Type B pancreatic cell (in vitro differentiated cells): ENCODE measurements at regions not wholly inside any gene's neighbourhood (a gene's known extent, or its start where the extent isn't known, plus 50 kb on each side); places are given as distances from the start of the nearest gene placed in this dataset.

Experiments
- DNase-seq: peaks from one replicate; pipeline ENCODE4 v3.0.0; 2021; ENCODE audit warnings: mixed read lengths; ENCODE audit not compliant: unreplicated experiment; ENCODE audit errors: extremely low spot score
- H3K27ac Mint-ChIP-seq: 2 replicates; pipeline ENCODE4 v1.8.0; 2021; ENCODE audit warnings: mild to moderate bottlenecking, mixed read lengths
- H3K27me3 Mint-ChIP-seq: 2 replicates; pipeline ENCODE4 v1.8.0; 2021; ENCODE audit warnings: mixed read lengths
- H3K36me3 Mint-ChIP-seq: 2 replicates; pipeline ENCODE4 v1.8.0; 2021; ENCODE audit warnings: mixed read lengths
- H3K4me1 Mint-ChIP-seq: one replicate; pipeline ENCODE4 v1.8.0; 2021; ENCODE audit warnings: mixed read lengths; ENCODE audit not compliant: unreplicated experiment
- H3K4me3 Mint-ChIP-seq: 2 replicates; pipeline ENCODE4 v1.8.0; 2021; ENCODE audit warnings: mild to moderate bottlenecking, mixed read lengths
- H3K9me3 Mint-ChIP-seq: 2 replicates; pipeline ENCODE4 v1.8.0; 2021; ENCODE audit warnings: mixed read lengths
- CTCF ChIP-seq: fragments of 200-600 bp; sonication (generic); conservative IDR thresholded peaks from 2 replicates; pipeline ENCODE4 v1.5.0; 2021; ENCODE audit warnings: antibody characterized with exemption, mild to moderate bottlenecking

GRCh38 chr2:123144082-123144481, 881.0 kb upstream of the CNTNAP5 start:
- DNase-seq, result no peak
- Mint-ChIP-seq H3K27me3 (no peaks in the 10 kb centered on the region), H3K4me1 (no peaks in the 10 kb centered on the region), H3K4me3 (no peak overlapping the region), H3K27ac (no peak overlapping the region), H3K36me3 (no peaks in the 10 kb centered on the region), H3K9me3 (peaks cover 3% of the 10 kb centered on the region)
- TF ChIP-seq CTCF, result no peak

GRCh38 chr2:123153041-123153440, 872.0 kb upstream of the CNTNAP5 start:
- no peak for TF ChIP-seq CTCF
- Mint-ChIP-seq H3K4me3 (no peak overlapping the region), H3K9me3 (peaks cover 4% of the 10 kb centered on the region), H3K27me3 (no peaks in the 10 kb centered on the region), H3K36me3 (no peaks in the 10 kb centered on the region), H3K27ac (no peak overlapping the region), H3K4me1 (no peaks in the 10 kb centered on the region)
- DNase-seq, result no peak

- no peak for TF ChIP-seq CTCF
- DNase-seq, result no peak
- no peaks in the 10 kb centered on the region for H3K4me1 Mint-ChIP-seq
- H3K4me3 Mint-ChIP-seq, result no peak overlapping the region
- no peak overlapping the region for H3K27ac Mint-ChIP-seq
- H3K27me3 Mint-ChIP-seq, result no peaks in the 10 kb centered on the region
- H3K36me3 Mint-ChIP-seq, result no peaks in the 10 kb centered on the region
- peaks cover 4% of the 10 kb centered on the region for H3K9me3 Mint-ChIP-seq
Measured at GRCh38 chr2:123154195-123154594, 870.9 kb upstream of the CNTNAP5 start.

GRCh38 chr2:123157016-123157415, 868.1 kb upstream of the CNTNAP5 start:
- DNase-seq, result no peak
- no peak for TF ChIP-seq CTCF
- Mint-ChIP-seq H3K36me3 (no peaks in the 10 kb centered on the region), H3K4me3 (no peak overlapping the region), H3K4me1 (peaks cover 8% of the 10 kb centered on the region), H3K27ac (no peak overlapping the region), H3K9me3 (no peaks in the 10 kb centered on the region), H3K27me3 (no peaks in the 10 kb centered on the region)

GRCh38 chr2:123162400-123163016, 862.6 kb upstream of the CNTNAP5 start:
- Mint-ChIP-seq H3K27me3 (no peaks in the 10 kb centered on the region), H3K9me3 (no peaks in the 10 kb centered on the region), H3K4me3 (no peak overlapping the region), H3K4me1 (peaks cover 24% of the 10 kb centered on the region), H3K27ac (no peak overlapping the region), H3K36me3 (no peaks in the 10 kb centered on the region)
- no peak for TF ChIP-seq CTCF
- no peak for DNase-seq

GRCh38 chr2:123163398-123163797, 861.7 kb upstream of the CNTNAP5 start:
- Mint-ChIP-seq H3K9me3 (no peaks in the 10 kb centered on the region), H3K4me3 (no peak overlapping the region), H3K27ac (no peak overlapping the region), H3K4me1 (peaks cover 24% of the 10 kb centered on the region), H3K36me3 (no peaks in the 10 kb centered on the region), H3K27me3 (no peaks in the 10 kb centered on the region)
- TF ChIP-seq CTCF, result no peak
- no peak for DNase-seq
